ENCODE measurements at regions not wholly inside any gene's neighbourhood (a gene's known extent, or its start where the extent isn't known, plus 50 kb on each side); places are given as distances from the start of the nearest gene placed in this dataset.

DNA sequence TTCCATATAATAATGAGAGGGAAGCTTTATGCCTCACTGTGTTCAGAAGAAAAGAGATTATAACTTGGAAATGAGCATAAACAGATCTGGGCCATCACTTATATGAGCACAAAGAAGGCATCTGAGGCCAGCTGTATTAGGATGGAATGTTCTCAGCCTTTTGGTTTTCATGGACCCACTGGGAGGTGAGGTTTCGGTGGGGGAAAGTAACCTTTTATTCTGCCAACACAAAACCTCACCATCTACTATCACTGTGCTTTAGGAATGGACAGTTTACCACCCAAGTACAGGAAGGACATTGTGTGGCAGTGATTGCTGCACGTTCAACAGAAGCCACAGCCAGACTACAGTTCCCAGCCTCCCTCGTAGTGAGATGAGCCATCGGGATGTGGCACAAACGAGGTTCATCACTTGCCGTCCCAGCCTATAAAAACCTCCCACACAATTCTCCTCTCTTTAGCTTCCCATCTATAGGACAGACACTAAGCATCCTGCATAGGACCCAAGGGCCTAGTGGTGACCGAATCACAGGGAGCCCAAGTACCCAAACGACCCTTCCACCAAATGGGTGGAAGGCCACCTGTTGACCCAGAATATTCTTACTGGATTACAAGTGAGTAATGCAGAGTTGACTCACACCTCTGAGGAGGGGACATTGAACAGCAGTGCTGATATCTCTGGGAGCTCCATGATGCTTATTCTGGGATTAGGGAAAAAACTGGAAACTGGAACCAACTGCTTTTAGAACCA is 121.5 kb upstream of the RAG2 start:
- no peak for FAIRE-seq
- Histone ChIP-seq H3K79me2 (ENCODE audit: control insufficient read depth, insufficient read depth, low read length) (no peaks in the 10 kb centered on the region), H3K9ac (ENCODE audit: control insufficient read depth, insufficient read depth, low read length) (no peak overlapping the region), H3K9me3 (replicated peaks; ENCODE audit: control insufficient read depth, insufficient read depth, low read length) (no peaks in the 10 kb centered on the region), H2AFZ (ENCODE audit: control insufficient read depth, low read depth, low read length) (no peak overlapping the region), H3K36me3 (ENCODE audit: control insufficient read depth in 2 of 2, insufficient read depth in 2 of 2, low read length in 1 of 2) (no peaks in the 10 kb centered on the region), H3K4me1 (ENCODE audit: control insufficient read depth, insufficient read depth, low read length) (peaks cover 5% of the 10 kb centered on the region; the same call in 1 of the 2 replicates), H4K20me1 (ENCODE audit: control insufficient read depth, insufficient read depth) (no peaks in the 10 kb centered on the region), H3K27ac (ENCODE audit: control insufficient read depth, insufficient read depth) (no peak overlapping the region), H3K4me3 (no peak overlapping the region), H3K4me2 (ENCODE audit: control insufficient read depth, insufficient read depth) (no peak overlapping the region), H3K27me3 (replicated peaks in 1 of 2; ENCODE audit: control insufficient read depth in 2 of 2, insufficient read depth in 2 of 2, low read length in 1 of 2) (no peaks in the 10 kb centered on the region)
- in situ Hi-C loops (cut with MboI): no loop called here
- POLR2A ChIA-PET: no interaction called here
- intact Hi-C loops (cut with micrococcal nuclease; ENCODE audit: unreplicated experiment): no loop called here
- RAD21 ChIA-PET (ENCODE audit: unreplicated experiment): interaction anchor here (1.8 kb wide), 1 partner anchor 27 kb away, joined by 5 read pairs; no protein-coding TSS in a partner anchor
- BruUV-seq (replicated peaks): no TSS peak
- CTCF ChIA-PET: interaction anchor here (1.1 to 1.9 kb wide), 6 partner anchors 15 to 32 kb away, joined by 4 to 6 read pairs (median 4); no protein-coding TSS in a partner anchor
- WGBS (ENCODE audit: insufficient coverage, insufficient replicate concordance, low lambda C conversion rate, missing lambda C conversion rate): 46% methylated on average over 8 of the region's 8 CpGs
- no peak for ATAC-seq
- DNase-seq (ENCODE audit: low read depth, low spot score): no peak
- SMC1A ChIA-PET (ENCODE audit: uncharacterized antibody, unreplicated experiment): interaction anchor here (0.5 kb wide), 1 partner anchor 298 kb away, joined by 3 read pairs; no protein-coding TSS in a partner anchor
- TF ChIP-seq, protein P1, sequence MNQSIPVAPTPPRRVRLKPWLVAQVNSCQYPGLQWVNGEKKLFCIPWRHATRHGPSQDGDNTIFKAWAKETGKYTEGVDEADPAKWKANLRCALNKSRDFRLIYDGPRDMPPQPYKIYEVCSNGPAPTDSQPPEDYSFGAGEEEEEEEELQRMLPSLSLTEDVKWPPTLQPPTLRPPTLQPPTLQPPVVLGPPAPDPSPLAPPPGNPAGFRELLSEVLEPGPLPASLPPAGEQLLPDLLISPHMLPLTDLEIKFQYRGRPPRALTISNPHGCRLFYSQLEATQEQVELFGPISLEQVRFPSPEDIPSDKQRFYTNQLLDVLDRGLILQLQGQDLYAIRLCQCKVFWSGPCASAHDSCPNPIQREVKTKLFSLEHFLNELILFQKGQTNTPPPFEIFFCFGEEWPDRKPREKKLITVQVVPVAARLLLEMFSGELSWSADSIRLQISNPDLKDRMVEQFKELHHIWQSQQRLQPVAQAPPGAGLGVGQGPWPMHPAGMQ (IDR thresholded peaks at IDR 0.05; ENCODE audit: borderline replicate concordance): no peak
- TF ChIP-seq, protein P2, sequence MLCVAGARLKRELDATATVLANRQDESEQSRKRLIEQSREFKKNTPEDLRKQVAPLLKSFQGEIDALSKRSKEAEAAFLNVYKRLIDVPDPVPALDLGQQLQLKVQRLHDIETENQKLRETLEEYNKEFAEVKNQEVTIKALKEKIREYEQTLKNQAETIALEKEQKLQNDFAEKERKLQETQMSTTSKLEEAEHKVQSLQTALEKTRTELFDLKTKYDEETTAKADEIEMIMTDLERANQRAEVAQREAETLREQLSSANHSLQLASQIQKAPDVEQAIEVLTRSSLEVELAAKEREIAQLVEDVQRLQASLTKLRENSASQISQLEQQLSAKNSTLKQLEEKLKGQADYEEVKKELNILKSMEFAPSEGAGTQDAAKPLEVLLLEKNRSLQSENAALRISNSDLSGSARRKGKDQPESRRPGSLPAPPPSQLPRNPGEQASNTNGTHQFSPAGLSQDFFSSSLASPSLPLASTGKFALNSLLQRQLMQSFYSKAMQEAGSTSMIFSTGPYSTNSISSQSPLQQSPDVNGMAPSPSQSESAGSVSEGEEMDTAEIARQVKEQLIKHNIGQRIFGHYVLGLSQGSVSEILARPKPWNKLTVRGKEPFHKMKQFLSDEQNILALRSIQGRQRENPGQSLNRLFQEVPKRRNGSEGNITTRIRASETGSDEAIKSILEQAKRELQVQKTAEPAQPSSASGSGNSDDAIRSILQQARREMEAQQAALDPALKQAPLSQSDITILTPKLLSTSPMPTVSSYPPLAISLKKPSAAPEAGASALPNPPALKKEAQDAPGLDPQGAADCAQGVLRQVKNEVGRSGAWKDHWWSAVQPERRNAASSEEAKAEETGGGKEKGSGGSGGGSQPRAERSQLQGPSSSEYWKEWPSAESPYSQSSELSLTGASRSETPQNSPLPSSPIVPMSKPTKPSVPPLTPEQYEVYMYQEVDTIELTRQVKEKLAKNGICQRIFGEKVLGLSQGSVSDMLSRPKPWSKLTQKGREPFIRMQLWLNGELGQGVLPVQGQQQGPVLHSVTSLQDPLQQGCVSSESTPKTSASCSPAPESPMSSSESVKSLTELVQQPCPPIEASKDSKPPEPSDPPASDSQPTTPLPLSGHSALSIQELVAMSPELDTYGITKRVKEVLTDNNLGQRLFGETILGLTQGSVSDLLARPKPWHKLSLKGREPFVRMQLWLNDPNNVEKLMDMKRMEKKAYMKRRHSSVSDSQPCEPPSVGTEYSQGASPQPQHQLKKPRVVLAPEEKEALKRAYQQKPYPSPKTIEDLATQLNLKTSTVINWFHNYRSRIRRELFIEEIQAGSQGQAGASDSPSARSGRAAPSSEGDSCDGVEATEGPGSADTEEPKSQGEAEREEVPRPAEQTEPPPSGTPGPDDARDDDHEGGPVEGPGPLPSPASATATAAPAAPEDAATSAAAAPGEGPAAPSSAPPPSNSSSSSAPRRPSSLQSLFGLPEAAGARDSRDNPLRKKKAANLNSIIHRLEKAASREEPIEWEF (IDR thresholded peaks at IDR 0.05; ENCODE audit: insufficient replicate concordance, low read depth, low read length): no peak
- TF ChIP-seq RUNX3 (IDR thresholded peaks at IDR 0.05; ENCODE audit: low read length): no peak
- no peak for TF ChIP-seq RFX5 (IDR thresholded peaks at IDR 0.05; ENCODE audit: low read depth, low read length)
- no peak for TF ChIP-seq MXI1 (IDR thresholded peaks at IDR 0.05; ENCODE audit: low read depth, low read length)
- TF ChIP-seq TCF12 (IDR thresholded peaks at IDR 0.05; ENCODE audit: low read depth, low read length): no peak
- TF ChIP-seq SREBF1 (IDR thresholded peaks at IDR 0.05; ENCODE audit: low read length): no peak
- TF ChIP-seq, protein P3, sequence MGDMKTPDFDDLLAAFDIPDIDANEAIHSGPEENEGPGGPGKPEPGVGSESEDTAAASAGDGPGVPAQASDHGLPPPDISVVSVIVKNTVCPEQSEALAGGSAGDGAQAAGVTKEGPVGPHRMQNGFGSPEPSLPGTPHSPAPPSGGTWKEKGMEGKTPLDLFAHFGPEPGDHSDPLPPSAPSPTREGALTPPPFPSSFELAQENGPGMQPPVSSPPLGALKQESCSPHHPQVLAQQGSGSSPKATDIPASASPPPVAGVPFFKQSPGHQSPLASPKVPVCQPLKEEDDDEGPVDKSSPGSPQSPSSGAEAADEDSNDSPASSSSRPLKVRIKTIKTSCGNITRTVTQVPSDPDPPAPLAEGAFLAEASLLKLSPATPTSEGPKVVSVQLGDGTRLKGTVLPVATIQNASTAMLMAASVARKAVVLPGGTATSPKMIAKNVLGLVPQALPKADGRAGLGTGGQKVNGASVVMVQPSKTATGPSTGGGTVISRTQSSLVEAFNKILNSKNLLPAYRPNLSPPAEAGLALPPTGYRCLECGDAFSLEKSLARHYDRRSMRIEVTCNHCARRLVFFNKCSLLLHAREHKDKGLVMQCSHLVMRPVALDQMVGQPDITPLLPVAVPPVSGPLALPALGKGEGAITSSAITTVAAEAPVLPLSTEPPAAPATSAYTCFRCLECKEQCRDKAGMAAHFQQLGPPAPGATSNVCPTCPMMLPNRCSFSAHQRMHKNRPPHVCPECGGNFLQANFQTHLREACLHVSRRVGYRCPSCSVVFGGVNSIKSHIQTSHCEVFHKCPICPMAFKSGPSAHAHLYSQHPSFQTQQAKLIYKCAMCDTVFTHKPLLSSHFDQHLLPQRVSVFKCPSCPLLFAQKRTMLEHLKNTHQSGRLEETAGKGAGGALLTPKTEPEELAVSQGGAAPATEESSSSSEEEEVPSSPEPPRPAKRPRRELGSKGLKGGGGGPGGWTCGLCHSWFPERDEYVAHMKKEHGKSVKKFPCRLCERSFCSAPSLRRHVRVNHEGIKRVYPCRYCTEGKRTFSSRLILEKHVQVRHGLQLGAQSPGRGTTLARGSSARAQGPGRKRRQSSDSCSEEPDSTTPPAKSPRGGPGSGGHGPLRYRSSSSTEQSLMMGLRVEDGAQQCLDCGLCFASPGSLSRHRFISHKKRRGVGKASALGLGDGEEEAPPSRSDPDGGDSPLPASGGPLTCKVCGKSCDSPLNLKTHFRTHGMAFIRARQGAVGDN (IDR thresholded peaks at IDR 0.05): no peak
- no peak for TF ChIP-seq FOXK2 (IDR thresholded peaks at IDR 0.05)
- no peak for TF ChIP-seq SIN3A (IDR thresholded peaks at IDR 0.05; ENCODE audit: low read depth, low read length)
- no peak for TF ChIP-seq CBX3 (IDR thresholded peaks at IDR 0.05; ENCODE audit: borderline replicate concordance, low read depth)
- no peak for TF ChIP-seq STAT3 (IDR thresholded peaks at IDR 0.05; ENCODE audit: low read depth, low read length)
- no peak for TF ChIP-seq SMAD5 (IDR thresholded peaks at IDR 0.05; ENCODE audit: low read depth)
- no peak for TF ChIP-seq NFYB (IDR thresholded peaks at IDR 0.05; ENCODE audit: insufficient read depth, low read depth, low read length)

Measured in GM12878 (cell line).